NB4 (cell line): ENCODE measurements at regions not wholly inside any gene's neighbourhood (a gene's known extent, or its start where the extent isn't known, plus 50 kb on each side); places are given as distances from the start of the nearest gene placed in this dataset.

Experiments
- MYC ChIP-seq: IDR thresholded peaks from 2 replicates; pipeline ENCODE4 v1.6.1; 2011; ENCODE audit warnings: low read depth, low read length
- POLR2A ChIP-seq: IDR thresholded peaks from 2 replicates; pipeline ENCODE4 v1.6.1; 2011; ENCODE audit warnings: mild to moderate bottlenecking; ENCODE audit not compliant: insufficient read length; ENCODE audit errors: extremely low read depth
- TF ChIP-seq, protein P1 (sequence below): IDR thresholded peaks from one replicate; pipeline ENCODE4 v1.5.1; 2012; ENCODE audit warnings: low read depth, low read length
- TF ChIP-seq, protein P2 (sequence below): IDR thresholded peaks from 2 replicates; pipeline ENCODE4 v1.6.1; 2011; ENCODE audit warnings: low read depth, low read length

DNA sequence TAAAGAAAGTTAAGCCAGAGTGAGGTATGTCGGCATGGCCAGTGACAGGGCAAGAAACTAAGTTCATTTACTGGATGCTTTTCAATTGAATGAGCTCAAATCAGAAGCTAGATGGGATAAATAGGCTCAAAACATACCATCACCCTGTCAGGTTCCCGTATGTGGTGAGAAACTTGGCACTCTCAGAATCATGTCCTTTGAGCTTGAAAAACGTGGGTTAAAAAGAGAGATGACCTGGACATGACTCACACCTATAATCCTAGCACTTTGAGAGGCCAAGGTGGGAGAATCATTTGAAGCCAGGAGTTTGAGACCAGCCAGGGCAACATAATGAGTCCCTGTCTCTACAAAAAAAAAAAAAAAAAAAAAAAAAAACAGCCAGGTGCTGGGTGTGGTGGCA, 121.7 kb upstream of the RGMB start:
- TF ChIP-seq, protein P1, sequence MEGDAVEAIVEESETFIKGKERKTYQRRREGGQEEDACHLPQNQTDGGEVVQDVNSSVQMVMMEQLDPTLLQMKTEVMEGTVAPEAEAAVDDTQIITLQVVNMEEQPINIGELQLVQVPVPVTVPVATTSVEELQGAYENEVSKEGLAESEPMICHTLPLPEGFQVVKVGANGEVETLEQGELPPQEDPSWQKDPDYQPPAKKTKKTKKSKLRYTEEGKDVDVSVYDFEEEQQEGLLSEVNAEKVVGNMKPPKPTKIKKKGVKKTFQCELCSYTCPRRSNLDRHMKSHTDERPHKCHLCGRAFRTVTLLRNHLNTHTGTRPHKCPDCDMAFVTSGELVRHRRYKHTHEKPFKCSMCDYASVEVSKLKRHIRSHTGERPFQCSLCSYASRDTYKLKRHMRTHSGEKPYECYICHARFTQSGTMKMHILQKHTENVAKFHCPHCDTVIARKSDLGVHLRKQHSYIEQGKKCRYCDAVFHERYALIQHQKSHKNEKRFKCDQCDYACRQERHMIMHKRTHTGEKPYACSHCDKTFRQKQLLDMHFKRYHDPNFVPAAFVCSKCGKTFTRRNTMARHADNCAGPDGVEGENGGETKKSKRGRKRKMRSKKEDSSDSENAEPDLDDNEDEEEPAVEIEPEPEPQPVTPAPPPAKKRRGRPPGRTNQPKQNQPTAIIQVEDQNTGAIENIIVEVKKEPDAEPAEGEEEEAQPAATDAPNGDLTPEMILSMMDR: no peak
- TF ChIP-seq POLR2A (no peak), MYC (no peak)
- TF ChIP-seq, protein P2, sequence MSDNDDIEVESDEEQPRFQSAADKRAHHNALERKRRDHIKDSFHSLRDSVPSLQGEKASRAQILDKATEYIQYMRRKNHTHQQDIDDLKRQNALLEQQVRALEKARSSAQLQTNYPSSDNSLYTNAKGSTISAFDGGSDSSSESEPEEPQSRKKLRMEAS: no peak
